Spleen (tissue), 11 donors: ENCODE measurements at regions not wholly inside any gene's neighbourhood (a gene's known extent, or its start where the extent isn't known, plus 50 kb on each side); places are given as distances from the start of the nearest gene placed in this dataset.

ENCODE experiments used
- DNase-seq: peaks from one replicate; pipeline ENCODE4 v3.0.0-alpha.2; 2020
- H3K27ac ChIP-seq, 8 donors: fragments of 200-600 bp; sonication (generic) in 7 of 8; 1 replicate in 4 of 8; 2 replicates in 4 of 8; pipeline versions ENCODE4 v1.5.0 to v1.8.0; 2016 to 2021; ENCODE audit warnings: inconsistent platforms in 4 of 8, mild to moderate bottlenecking in 4 of 8, moderate library complexity in 1 of 8
- H3K27me3 ChIP-seq, 7 donors: fragments of 200-600 bp; sonication (generic) in 6 of 7; replicated peaks in 1 of 7; 1 replicate in 4 of 7; 2 replicates in 3 of 7; pipeline versions ENCODE4 v1.5.0 to v1.8.0; 2016 to 2021; ENCODE audit warnings: inconsistent platforms in 3 of 7, mild to moderate bottlenecking in 1 of 7
- H3K36me3 ChIP-seq, 6 donors: fragments of 200-600 bp; sonication (generic) in 5 of 6; 1 replicate in 4 of 6; 2 replicates in 2 of 6; pipeline versions ENCODE4 v1.5.0 to v1.8.0; 2016 to 2021; ENCODE audit warnings: inconsistent platforms in 2 of 6
- H3K4me1 ChIP-seq, 6 donors: fragments of 200-600 bp; sonication (generic) in 5 of 6; 1 replicate in 3 of 6; 2 replicates in 3 of 6; pipeline versions ENCODE4 v1.5.0 to v1.8.0; 2016 to 2021; ENCODE audit warnings: inconsistent platforms in 3 of 6
- H3K4me3 ChIP-seq, 8 donors: fragments of 200-600 bp; sonication (generic) in 7 of 8; 1 replicate in 4 of 8; 2 replicates in 4 of 8; pipeline versions ENCODE4 v1.5.0 to v1.8.0; 2016 to 2021; ENCODE audit warnings: inconsistent platforms in 4 of 8, mild to moderate bottlenecking in 4 of 8, moderate library complexity in 2 of 8
- H3K9me3 ChIP-seq, 8 donors: fragments of 200-600 bp; sonication (generic) in 7 of 8; 1 replicate in 4 of 8; 2 replicates in 4 of 8; pipeline versions ENCODE4 v1.5.0 to v1.8.0; 2016 to 2021; ENCODE audit warnings: inconsistent platforms in 4 of 8
- CTCF ChIP-seq, 11 experiments: fragments of 200-600 bp in 7 of 11; fragments of 450-650 bp in 4 of 11; sonication (generic) in 4 of 11; IDR thresholded peaks in 8 of 11; conservative IDR thresholded peaks in 3 of 11; 1 replicate in 7 of 11; 2 replicates in 4 of 11; pipeline versions ENCODE4 v1.4.0 to v1.8.0; 2016 to 2021; ENCODE audit warnings: antibody characterized with exemption in 11 of 11, inconsistent platforms in 4 of 11, mild to moderate bottlenecking in 1 of 11
- POLR2A ChIP-seq, 3 donors: fragments of 450-650 bp; IDR thresholded peaks; one replicate each; pipeline ENCODE4 v1.5.1; 2017; ENCODE audit warnings: antibody characterized with exemption in 3 of 3, mild to moderate bottlenecking in 1 of 3
- POLR2AphosphoS5 ChIP-seq, 3 donors: sonication (generic); formaldehyde crosslinking; IDR thresholded peaks; one replicate each; pipeline ENCODE4 v1.5.1; 2017; ENCODE audit warnings: antibody characterized with exemption in 3 of 3
- WGBS, 5 donors: extraction: QIAGEN DNeasy Blood & Tissue Kit in 3 of 5; methylation state at CpG; one replicate each; pipeline versions ENCODE4 v1.1.5 to v1.1.7; 2013 to 2018; 5-methylcytosine and 5-hydroxymethylcytosine counted together
- intact Hi-C: fragments of 100-400 bp; cut with DNase I; formaldehyde crosslinking; loops from one replicate; pipeline ENCODE4 v1.15.0; 2023; ENCODE audit warnings: low total_unique reads
- donor health status: healthy with polysubstance abuse.
- donor health status: DM: no; HTN: no; CAD: no; lungs with moderate emphysema.
- donor health status: DM: no; HTN: no; CAD: no.
- donor health status: Bipolar disorder and iron deficiency.
- donor health status: healthy.
- donor health status: DM: no; HTN: no; CAD: no.
- donor health status: DM: yes; HTN: yes; CAD: no.

GRCh38 chr18:1691863-1692262 lies 787.2 kb downstream of the ADCYAP1 start:
- intact Hi-C loops: no loop called here

GRCh38 chr18:1708006-1708405 lies 803.3 kb downstream of the ADCYAP1 start:
- DNase-seq: no peak
- no peak overlapping the region for H3K4me3 ChIP-seq
- intact Hi-C loops: no loop called here
- peaks cover 0 to 5% (median 0%) of the 10 kb centered on the region in 8 donors for H3K9me3 ChIP-seq
- no peaks in the 10 kb centered on the region for H3K36me3 ChIP-seq
- TF ChIP-seq CTCF (IDR thresholded peaks at IDR 0.05 in 8 of 11, conservative IDR thresholded peaks at IDR 0.05 in 3 of 11) (no peak), POLR2AphosphoS5 (IDR thresholded peaks at IDR 0.05) (no peak), POLR2A (IDR thresholded peaks at IDR 0.05) (no peak)
- H3K27ac ChIP-seq: no peak overlapping the region
- WGBS, 5 donors: 71 to 87% (median 80%) methylated on average over 2 of the region's 2 CpGs
- H3K4me1 ChIP-seq: no peaks in the 10 kb centered on the region
- H3K27me3 ChIP-seq: no peaks in the 10 kb centered on the region

More at GRCh38 chr18:1691863-1692262, 787.2 kb downstream of the ADCYAP1 start:
- no peaks in the 10 kb centered on the region for H3K27me3 ChIP-seq
- no peaks in the 10 kb centered on the region for H3K36me3 ChIP-seq
- TF ChIP-seq POLR2A (IDR thresholded peaks at IDR 0.05) (no peak), CTCF (IDR thresholded peaks at IDR 0.05 in 8 of 11, conservative IDR thresholded peaks at IDR 0.05 in 3 of 11) (no peak), POLR2AphosphoS5 (IDR thresholded peaks at IDR 0.05) (no peak)
- H3K4me3 ChIP-seq: no peak overlapping the region
- no peak for DNase-seq
- H3K9me3 ChIP-seq: peaks cover 0 to 7% (median 0%) of the 10 kb centered on the region in 8 donors
- no peak overlapping the region for H3K27ac ChIP-seq
- 70 to 86% (median 77%) methylated on average over 2 of the region's 2 CpGs for WGBS, 5 donors
- no peaks in the 10 kb centered on the region for H3K4me1 ChIP-seq

- TF ChIP-seq POLR2A (IDR thresholded peaks at IDR 0.05) (no peak), POLR2AphosphoS5 (IDR thresholded peaks at IDR 0.05) (no peak), CTCF (IDR thresholded peaks at IDR 0.05 in 8 of 11, conservative IDR thresholded peaks at IDR 0.05 in 3 of 11) (no peak)
- no peaks in the 10 kb centered on the region for H3K36me3 ChIP-seq
These were observed 805.4 kb downstream of the ADCYAP1 start for GRCh38 chr18:1710114-1710513.

GRCh38 chr18:1732143-1732542 lies 827.5 kb downstream of the ADCYAP1 start:
- no peaks in the 10 kb centered on the region for H3K4me1 ChIP-seq
- no peak for TF ChIP-seq POLR2AphosphoS5 (IDR thresholded peaks at IDR 0.05)
- no peak for TF ChIP-seq POLR2A (IDR thresholded peaks at IDR 0.05)
- no peak for TF ChIP-seq CTCF (IDR thresholded peaks at IDR 0.05 in 8 of 11, conservative IDR thresholded peaks at IDR 0.05 in 3 of 11)
- H3K27ac ChIP-seq: no peak overlapping the region
- no peaks in the 10 kb centered on the region for H3K9me3 ChIP-seq
- no peaks in the 10 kb centered on the region for H3K27me3 ChIP-seq
- no peaks in the 10 kb centered on the region for H3K36me3 ChIP-seq
- intact Hi-C loops: no loop called here
- no peak overlapping the region for H3K4me3 ChIP-seq
- WGBS, 5 donors: 83 to 96% (median 90%) methylated on average over 3 of the region's 3 CpGs
- DNase-seq: no peak

More at GRCh38 chr18:1710114-1710513, 805.4 kb downstream of the ADCYAP1 start:
- H3K27me3 ChIP-seq: no peaks in the 10 kb centered on the region
- intact Hi-C loops: no loop called here
- no peak overlapping the region for H3K27ac ChIP-seq
- no peak overlapping the region for H3K4me3 ChIP-seq
- 74 to 88% (median 81%) methylated on average over 3 of the region's 3 CpGs for WGBS, 5 donors
- no peaks in the 10 kb centered on the region for H3K4me1 ChIP-seq
- no peaks in the 10 kb centered on the region for H3K9me3 ChIP-seq
- no peak for DNase-seq
